ENCODE measurements at regions not wholly inside any gene's neighbourhood (a gene's known extent, or its start where the extent isn't known, plus 50 kb on each side); places are given as distances from the start of the nearest gene placed in this dataset.

GRCh38 chr9:32879335-32879734 is 96.0 kb downstream of the TMEM215 start:
- no peak for TF ChIP-seq CTCF (IDR thresholded peaks at IDR 0.05 in 8 of 11, conservative IDR thresholded peaks at IDR 0.05 in 3 of 11)
- no peak for TF ChIP-seq POLR2A (IDR thresholded peaks at IDR 0.05)

Data from spleen (tissue), 7 donors.